GM19043 (cell line): ENCODE measurements at regions not wholly inside any gene's neighbourhood (a gene's known extent, or its start where the extent isn't known, plus 50 kb on each side); places are given as distances from the start of the nearest gene placed in this dataset.

Experiments
- ATAC-seq: cut with Tn5 transposase; IDR thresholded peaks from one replicate; pipeline ENCODE4 v1.9.1; 2021; ENCODE audit warnings: low read depth; ENCODE audit not compliant: unreplicated experiment

DNA sequence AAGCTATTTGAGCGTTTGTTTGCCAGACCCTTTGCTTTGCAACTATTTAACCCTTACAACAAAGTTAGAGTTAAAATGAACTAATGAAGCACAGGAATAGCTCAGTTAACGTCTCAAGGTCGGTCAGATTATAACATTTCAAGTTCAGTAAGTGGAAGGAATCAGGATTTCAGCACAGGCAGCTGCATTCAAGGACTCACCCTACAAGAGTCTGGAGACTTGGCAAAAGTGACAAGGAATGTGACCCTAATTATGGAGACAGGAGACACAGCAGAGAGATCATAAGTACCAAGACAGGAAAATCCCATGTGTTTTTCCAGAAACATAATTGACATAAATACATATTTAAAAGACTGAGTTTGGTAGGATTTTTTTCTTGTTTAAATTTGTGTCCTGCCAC, 1481.7 kb downstream of the TECRL start:
- ATAC-seq = no peak

- ATAC-seq = no peak
These were observed 1485.5 kb downstream of the TECRL start for GRCh38 chr4:62923783-62924182.

DNA sequence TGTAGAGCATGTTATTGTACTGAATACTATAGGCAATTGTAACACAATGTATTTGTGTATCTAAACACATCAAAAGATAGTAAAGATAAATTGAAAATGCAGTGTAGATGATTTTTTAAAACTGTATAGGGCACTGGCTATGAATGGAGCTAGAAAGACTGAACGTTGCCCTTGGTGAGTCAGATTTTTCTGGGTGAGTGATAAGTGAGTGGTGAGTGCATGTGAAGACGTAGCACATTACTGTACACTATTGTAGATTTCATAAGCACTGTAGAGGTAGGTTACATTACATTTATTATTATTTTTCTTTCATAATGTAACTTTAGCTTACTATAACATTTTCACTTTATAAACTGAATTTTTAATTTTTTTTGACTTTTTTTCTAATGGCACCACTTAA, 1491.6 kb downstream of the TECRL start:
- no peak for ATAC-seq

DNA sequence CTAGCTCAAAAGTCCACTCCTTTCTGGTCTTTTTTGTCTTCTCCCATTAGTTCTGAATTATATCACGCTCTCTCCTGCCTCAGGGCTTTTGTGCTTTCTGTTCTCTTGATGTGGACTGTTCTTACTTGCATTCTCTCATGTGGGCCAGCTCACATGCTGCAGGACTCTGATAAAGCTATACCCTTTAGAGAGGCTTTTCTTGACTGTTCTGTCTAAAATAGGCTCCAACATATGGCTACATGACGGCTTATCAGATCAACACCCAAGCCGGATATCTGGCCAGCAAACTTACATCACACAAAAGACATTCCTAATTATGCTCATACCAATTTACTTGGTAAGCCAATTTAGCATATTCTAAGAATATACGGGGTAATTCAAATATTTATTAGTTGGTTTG, 1494.5 kb downstream of the TECRL start:
- ATAC-seq = no peak

DNA sequence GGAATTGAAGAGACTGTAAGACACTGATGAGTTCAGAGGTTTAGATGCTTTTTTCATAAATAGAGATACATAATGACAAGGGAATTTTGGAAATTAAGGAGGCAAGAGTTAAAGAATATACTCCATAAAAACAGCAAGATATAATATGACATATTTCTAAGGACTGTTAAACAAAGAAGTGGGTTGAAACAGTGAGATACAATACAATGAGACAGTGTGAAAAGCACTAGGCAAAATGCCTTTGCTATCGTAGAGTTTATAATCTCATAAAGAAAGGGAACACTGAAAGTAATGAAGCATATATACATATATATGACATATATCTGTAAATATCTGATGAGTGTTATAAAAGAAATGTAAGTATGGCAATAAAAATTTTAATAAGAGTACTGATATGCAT, 1496.2 kb downstream of the TECRL start:
- ATAC-seq = no peak

DNA sequence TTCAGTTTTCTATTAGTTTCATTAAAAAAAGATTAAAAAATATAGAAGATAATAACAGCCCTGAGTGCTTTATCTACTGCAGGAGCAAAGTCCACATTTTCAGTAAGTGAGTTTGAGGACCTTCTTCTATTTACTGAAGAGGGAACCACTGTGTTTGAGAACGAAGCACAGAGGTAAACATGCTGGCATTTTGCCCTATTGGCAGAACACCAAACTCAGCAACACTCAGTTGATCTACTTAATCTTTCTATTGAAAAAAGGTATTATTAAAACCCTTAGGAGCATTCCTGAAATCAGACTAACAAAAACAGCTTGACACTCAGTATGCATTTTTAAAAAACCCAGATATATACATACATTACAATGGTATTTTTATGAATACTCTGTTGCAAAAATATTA, 1496.7 kb downstream of the TECRL start:
- no peak for ATAC-seq

- no peak for ATAC-seq
These were observed 1500.0 kb downstream of the TECRL start for GRCh38 chr4:62909238-62909637.

- no peak for ATAC-seq
These were observed 1508.1 kb downstream of the TECRL start for GRCh38 chr4:62901101-62901500.

- no peak for ATAC-seq
These were observed 1509.4 kb downstream of the TECRL start for GRCh38 chr4:62899646-62900364.

DNA sequence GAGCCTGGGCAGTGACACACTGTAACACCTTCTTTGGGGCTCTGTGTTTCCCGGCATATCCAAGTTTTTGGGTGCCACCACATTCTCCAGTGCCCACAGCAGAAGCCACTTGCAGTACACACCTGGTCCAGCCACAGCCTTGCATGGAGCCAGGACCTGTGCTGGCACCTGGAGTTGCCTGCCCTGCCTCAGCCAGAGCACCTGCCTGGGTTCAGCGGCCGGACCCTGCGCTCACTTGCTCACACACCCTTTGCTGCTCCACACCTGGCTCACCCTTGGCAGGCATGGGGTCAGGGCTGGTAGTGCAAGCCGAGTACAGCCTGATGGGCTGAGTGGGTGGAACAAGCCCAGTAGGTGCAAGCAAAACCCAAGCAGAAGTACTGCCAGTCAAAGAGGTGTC, 1511.1 kb downstream of the TECRL start:
- ATAC-seq = no peak

DNA sequence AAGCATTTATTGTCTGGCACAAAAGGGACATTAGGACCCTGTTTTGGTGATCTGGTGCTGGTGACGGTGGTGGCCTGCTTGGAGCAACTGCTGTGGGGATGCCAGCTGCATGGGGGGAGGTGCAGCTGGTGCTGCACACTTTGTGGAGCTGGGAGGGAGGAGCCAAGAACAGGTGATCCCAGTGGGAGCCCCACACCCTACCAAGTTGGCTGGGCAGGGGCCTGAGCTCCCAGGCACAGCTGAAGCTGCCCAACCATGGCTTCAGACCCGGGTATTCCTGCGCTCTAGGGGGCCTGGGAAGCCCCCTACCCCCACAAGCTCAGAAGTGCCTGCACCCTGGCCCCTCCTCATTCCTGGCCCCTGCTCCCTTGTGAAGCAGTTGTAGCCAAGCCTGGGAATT, 1512.5 kb downstream of the TECRL start:
- ATAC-seq = no peak

- no peak for ATAC-seq
These were observed 1527.3 kb downstream of the TECRL start for GRCh38 chr4:62881901-62882300.

- no peak for ATAC-seq
These were observed 1528.0 kb downstream of the TECRL start for GRCh38 chr4:62881210-62881609.

- ATAC-seq = no peak
These were observed 1536.4 kb downstream of the TECRL start for GRCh38 chr4:62872856-62873255.

DNA sequence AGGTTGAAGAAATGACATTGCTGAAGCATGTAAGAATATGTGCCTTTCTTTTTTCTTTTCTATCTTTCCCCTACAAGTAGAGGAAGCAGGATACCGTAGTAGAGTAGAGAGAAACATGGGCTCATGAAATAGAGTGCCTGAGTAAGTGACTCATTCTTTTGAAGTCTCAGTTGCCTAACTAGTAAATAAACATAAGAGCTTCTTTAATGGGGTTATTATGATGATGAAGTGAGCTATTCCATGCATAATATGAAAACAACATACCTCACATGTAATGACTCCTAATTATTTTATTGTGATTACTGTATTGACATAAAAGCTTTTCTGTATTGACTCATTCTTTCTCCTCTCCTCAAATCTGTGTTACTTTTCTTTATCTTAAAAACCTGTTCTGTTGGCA, 1538.2 kb downstream of the TECRL start:
- ATAC-seq = no peak

DNA sequence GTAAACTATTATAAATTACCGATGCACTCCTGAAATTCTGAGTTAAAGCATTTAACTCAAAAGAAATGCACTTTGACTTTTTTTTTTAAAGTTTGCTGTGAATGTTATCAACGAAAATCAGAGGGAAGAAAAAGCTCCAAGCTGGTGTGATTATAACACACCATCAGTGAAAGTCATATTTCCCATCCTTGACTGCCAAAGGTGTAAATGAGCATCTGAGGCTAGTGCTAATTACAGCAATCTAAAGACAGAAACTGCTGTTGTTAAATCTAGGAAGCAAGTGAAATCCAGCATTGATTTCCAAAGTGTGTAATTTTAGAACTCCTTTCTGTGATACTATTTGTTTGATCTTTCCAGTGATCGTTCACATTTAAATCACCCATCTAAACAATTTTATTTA, 1538.8 kb downstream of the TECRL start:
- no peak for ATAC-seq

DNA sequence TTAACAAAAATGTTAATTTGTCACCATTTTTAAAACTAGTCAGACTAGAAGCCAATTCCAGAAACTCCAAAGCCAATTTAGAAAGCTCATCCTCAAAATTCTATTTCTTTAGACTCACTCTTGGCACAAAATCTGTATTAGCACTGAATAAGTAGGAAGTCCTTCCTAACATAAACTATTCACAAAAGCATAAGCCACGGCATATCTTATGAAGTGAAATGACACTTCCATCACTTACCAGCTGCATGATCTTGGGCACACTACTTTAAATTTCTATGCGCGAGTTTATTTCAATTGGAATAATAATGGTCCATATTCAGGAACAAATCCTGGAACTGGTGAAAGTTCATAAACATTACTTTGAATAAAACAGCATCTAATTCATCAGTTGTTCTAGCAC, 1544.0 kb downstream of the TECRL start:
- ATAC-seq = no peak

DNA sequence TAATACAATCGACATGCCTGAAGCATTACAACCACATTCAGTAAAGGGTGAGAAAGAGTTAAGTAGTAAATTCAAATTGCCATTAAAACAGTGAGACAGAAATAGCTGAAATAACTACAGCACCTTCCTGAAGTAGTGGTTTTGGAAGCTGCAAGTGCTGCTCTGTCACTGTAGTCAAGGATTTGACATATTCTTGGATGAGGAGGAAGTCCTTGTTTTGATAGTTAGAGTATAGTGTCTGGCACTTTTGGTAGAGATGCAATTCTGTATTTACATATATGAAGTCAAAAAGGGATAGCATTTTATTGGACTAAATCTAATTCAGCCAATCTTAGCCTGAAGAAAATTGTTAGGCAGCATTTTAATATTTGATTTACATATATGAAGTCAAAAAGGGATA, 1559.6 kb downstream of the TECRL start:
- ATAC-seq = no peak

DNA sequence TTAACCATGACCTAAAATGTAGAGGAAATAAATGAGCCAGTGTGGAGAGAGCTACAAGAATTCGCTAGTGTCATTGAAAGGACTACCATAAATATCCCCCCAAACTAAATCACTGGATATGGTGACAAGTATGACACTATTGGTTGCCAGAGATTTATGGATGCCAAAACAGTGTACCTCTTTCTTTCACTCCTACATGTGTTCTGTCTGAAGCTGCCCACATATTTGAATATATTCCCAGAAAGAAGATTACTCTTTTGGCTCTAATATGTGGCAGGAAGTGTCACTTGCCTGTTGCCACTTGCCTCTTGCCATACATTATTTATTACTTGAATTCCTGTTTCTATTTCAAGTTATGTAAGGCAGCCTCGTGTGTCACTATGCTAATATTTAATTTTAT, 1573.6 kb downstream of the TECRL start:
- no peak for ATAC-seq

GRCh38 chr4:62822306-62822705, 1586.9 kb downstream of the TECRL start:
- no peak for ATAC-seq

GRCh38 chr4:62816566-62816965, 1592.7 kb downstream of the TECRL start:
- ATAC-seq = no peak

- ATAC-seq = no peak
These were observed 1594.7 kb downstream of the TECRL start for GRCh38 chr4:62814510-62815047.

DNA sequence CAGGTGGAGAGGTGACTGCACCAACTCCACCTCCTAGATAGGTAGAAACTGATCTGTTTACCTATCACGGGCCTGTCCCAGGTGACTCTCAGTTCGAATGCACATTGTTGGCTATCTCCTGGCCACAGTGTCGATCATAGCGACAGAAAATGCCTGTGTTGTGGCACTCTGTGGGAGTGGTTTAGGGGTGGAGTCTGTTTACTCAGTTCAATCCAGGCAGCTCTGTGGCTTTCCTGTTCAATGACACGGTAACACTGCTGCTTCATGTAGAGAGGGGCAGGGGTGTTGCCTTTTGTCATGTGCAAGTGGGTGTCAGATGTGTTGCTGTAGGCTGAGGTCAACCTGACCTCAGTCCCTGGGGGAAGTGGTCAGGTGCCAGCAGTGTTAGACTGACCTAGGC, 1602.4 kb downstream of the TECRL start:
- ATAC-seq = no peak
